GM12878 (cell line): ENCODE measurements at regions not wholly inside any gene's neighbourhood (a gene's known extent, or its start where the extent isn't known, plus 50 kb on each side); places are given as distances from the start of the nearest gene placed in this dataset.

Source experiments
- ATAC-seq: fragments of 200-7000 bp; cut with Tn5 transposase; 3 replicates; pipeline ENCODE4 v1.9.1; 2020; ENCODE audit warnings: mild to moderate bottlenecking, moderate library complexity
- BruUV-seq: library from RNA; stranded (reverse); fragments of 400-500 nt; replicated peaks from 2 replicates; lab custom pipeline; 2021; lab: Mats Ljungman, UMichigan
- CTCF ChIA-PET: fragments of 300-600 bp; sonication (Branson Sonifier 250); formaldehyde crosslinking; extraction: SDS; loops from one replicate; lab custom pipeline; 2021; ENCODE audit warnings: inconsistent platforms; lab: Yijun Ruan, JAX
- POLR2A ChIA-PET: fragments of 350-600 bp; formaldehyde crosslinking; extraction: SDS; loops from one replicate; lab custom pipeline; 2021; ENCODE audit warnings: inconsistent platforms; lab: Charles Lee
- RAD21 ChIA-PET: fragments of 300-600 bp; sonication (Branson Sonifier 250); formaldehyde crosslinking; loops from one replicate; lab custom pipeline; 2023; ENCODE audit warnings: antibody characterized with exemption; ENCODE audit not compliant: unreplicated experiment; lab: Charles Lee
- SMC1A ChIA-PET: fragments of 300-600 bp; sonication (Branson Sonifier 250); formaldehyde crosslinking; loops from one replicate; lab custom pipeline; 2023; ENCODE audit not compliant: unreplicated experiment, uncharacterized antibody; lab: Charles Lee
- DNase-seq: peaks from one replicate; pipeline ENCODE4 v3.0.0-alpha.2; 2011; ENCODE audit warnings: low read depth, low spot score
- FAIRE-seq: peaks from 3 replicates; lab custom pipeline; 2011; peaks lifted over from hg19 to GRCh38; lab: Jason Lieb, UNC
- H2AFZ ChIP-seq: 2 replicates; pipeline ENCODE4 v1.6.0; 2011; ENCODE audit warnings: low read depth, low read length, control low read depth; ENCODE audit not compliant: control insufficient read depth
- H3K27ac ChIP-seq: 2 replicates; pipeline ENCODE4 v1.5.1; 2011; ENCODE audit warnings: control low read depth; ENCODE audit not compliant: control insufficient read depth, insufficient read depth
- H3K27me3 ChIP-seq, 2 experiments: replicated peaks in 1 of 2; 2 replicates each; pipeline versions ENCODE4 v1.6.0 to v1.6.1; 2011; ENCODE audit warnings: low read length in 1 of 2; ENCODE audit not compliant: control insufficient read depth in 2 of 2, insufficient read depth in 2 of 2
- H3K36me3 ChIP-seq, 2 experiments: 2 replicates each; pipeline ENCODE4 v1.5.1; 2011; ENCODE audit warnings: low read length in 1 of 2; ENCODE audit not compliant: control insufficient read depth in 2 of 2, insufficient read depth in 2 of 2
- H3K4me1 ChIP-seq: 2 replicates; pipeline ENCODE4 v1.6.1; 2011; ENCODE audit warnings: mild to moderate bottlenecking, low read length, moderate library complexity, mixed read lengths; ENCODE audit not compliant: control insufficient read depth, insufficient read depth
- H3K4me2 ChIP-seq: 2 replicates; pipeline ENCODE4 v1.6.0; 2011; ENCODE audit warnings: control low read depth; ENCODE audit not compliant: control insufficient read depth, insufficient read depth
- H3K4me3 ChIP-seq: fragments of 200-600 bp; sonication (generic); 2 replicates; pipeline ENCODE4 v1.5.1; 2016
- H3K79me2 ChIP-seq: 2 replicates; pipeline ENCODE4 v1.6.0; 2011; ENCODE audit warnings: low read length; ENCODE audit not compliant: control insufficient read depth, insufficient read depth
- H3K9ac ChIP-seq: 2 replicates; pipeline ENCODE4 v1.8.0; 2011; ENCODE audit warnings: low read length, control low read depth, mixed read lengths; ENCODE audit not compliant: control insufficient read depth, insufficient read depth
- H3K9me3 ChIP-seq: replicated peaks from 3 replicates; pipeline ENCODE4 v1.5.1; 2011; ENCODE audit warnings: mild to moderate bottlenecking, low read length; ENCODE audit not compliant: control insufficient read depth, insufficient read depth
- H4K20me1 ChIP-seq: 2 replicates; pipeline ENCODE4 v1.6.0; 2011; ENCODE audit not compliant: control insufficient read depth, insufficient read depth
- ATF7 ChIP-seq: fragments of 450-650 bp; IDR thresholded peaks from 2 replicates; pipeline ENCODE4 v1.6.1; 2016; ENCODE audit warnings: low read depth, mild to moderate bottlenecking
- CREM ChIP-seq: IDR thresholded peaks from 2 replicates; pipeline ENCODE4 v1.6.1; 2014; ENCODE audit warnings: antibody characterized with exemption, low read depth
- KLF5 ChIP-seq: fragments of 450-650 bp; IDR thresholded peaks from 2 replicates; pipeline ENCODE4 v1.6.1; 2014; ENCODE audit warnings: mild to moderate bottlenecking; ENCODE audit not compliant: partially characterized antibody
- LARP7 ChIP-seq: fragments of 450-650 bp; IDR thresholded peaks from 2 replicates; pipeline ENCODE4 v1.6.1; 2017; ENCODE audit warnings: mild to moderate bottlenecking
- MTA2 ChIP-seq: fragments of 450-650 bp; IDR thresholded peaks from 2 replicates; pipeline ENCODE4 v1.6.1; 2016; ENCODE audit warnings: low read depth, mild to moderate bottlenecking, moderate library complexity
- MTA3 ChIP-seq: IDR thresholded peaks from 2 replicates; pipeline ENCODE4 v1.6.1; 2012; ENCODE audit warnings: low read length, inconsistent platforms, borderline replicate concordance
- NR2C1 ChIP-seq: fragments of 450-650 bp; IDR thresholded peaks from 2 replicates; pipeline ENCODE4 v1.6.1; 2017; ENCODE audit warnings: antibody characterized with exemption, mild to moderate bottlenecking, moderate library complexity
- POLR2AphosphoS5 ChIP-seq: IDR thresholded peaks from 2 replicates; pipeline ENCODE4 v1.6.1; 2011; ENCODE audit warnings: mild to moderate bottlenecking, low read length, inconsistent platforms
- SIX5 ChIP-seq: IDR thresholded peaks from 2 replicates; pipeline ENCODE4 v1.6.1; 2011; ENCODE audit warnings: mild to moderate bottlenecking, low read depth, low read length, moderate library complexity; ENCODE audit not compliant: severe bottlenecking
- SKIL ChIP-seq: fragments of 450-650 bp; IDR thresholded peaks from 2 replicates; pipeline ENCODE4 v1.6.1; 2017; ENCODE audit warnings: mild to moderate bottlenecking, low read depth, inconsistent platforms; ENCODE audit not compliant: poor library complexity, severe bottlenecking
- TARDBP ChIP-seq: IDR thresholded peaks from 2 replicates; pipeline ENCODE4 v1.6.1; 2016; ENCODE audit warnings: borderline replicate concordance
- TCF3 ChIP-seq: IDR thresholded peaks from 2 replicates; pipeline ENCODE4 v1.6.1; 2012; ENCODE audit warnings: low read depth, mild to moderate bottlenecking, low read length, borderline replicate concordance; ENCODE audit not compliant: insufficient read depth
- YY1 ChIP-seq: IDR thresholded peaks from 2 replicates; pipeline ENCODE4 v1.6.1; 2011; ENCODE audit warnings: low read depth, mild to moderate bottlenecking, low read length
- ZBTB11 ChIP-seq: fragments of 450-650 bp; formaldehyde crosslinking; IDR thresholded peaks from 2 replicates; pipeline ENCODE4 v1.5.0; 2022; ENCODE audit warnings: mild to moderate bottlenecking, missing genetic modification characterization
- WGBS: methylation state at CpG from one replicate; pipeline ENCODE4 v1.1.6; 2016; ENCODE audit warnings: low lambda C conversion rate; ENCODE audit not compliant: insufficient replicate concordance, insufficient coverage; ENCODE audit errors: missing lambda C conversion rate; 5-methylcytosine and 5-hydroxymethylcytosine counted together
- in situ Hi-C: fragments of 300-500 bp; cut with MboI; formaldehyde crosslinking; loops from 9 replicates; pipeline ENCODE4 v1.14.3; 2018; ENCODE audit warnings: mixed read lengths
- intact Hi-C: fragments of 100-400 bp; cut with micrococcal nuclease; formaldehyde crosslinking; loops from one replicate; pipeline ENCODE4 v1.14.2; 2022; ENCODE audit not compliant: unreplicated experiment

DNA sequence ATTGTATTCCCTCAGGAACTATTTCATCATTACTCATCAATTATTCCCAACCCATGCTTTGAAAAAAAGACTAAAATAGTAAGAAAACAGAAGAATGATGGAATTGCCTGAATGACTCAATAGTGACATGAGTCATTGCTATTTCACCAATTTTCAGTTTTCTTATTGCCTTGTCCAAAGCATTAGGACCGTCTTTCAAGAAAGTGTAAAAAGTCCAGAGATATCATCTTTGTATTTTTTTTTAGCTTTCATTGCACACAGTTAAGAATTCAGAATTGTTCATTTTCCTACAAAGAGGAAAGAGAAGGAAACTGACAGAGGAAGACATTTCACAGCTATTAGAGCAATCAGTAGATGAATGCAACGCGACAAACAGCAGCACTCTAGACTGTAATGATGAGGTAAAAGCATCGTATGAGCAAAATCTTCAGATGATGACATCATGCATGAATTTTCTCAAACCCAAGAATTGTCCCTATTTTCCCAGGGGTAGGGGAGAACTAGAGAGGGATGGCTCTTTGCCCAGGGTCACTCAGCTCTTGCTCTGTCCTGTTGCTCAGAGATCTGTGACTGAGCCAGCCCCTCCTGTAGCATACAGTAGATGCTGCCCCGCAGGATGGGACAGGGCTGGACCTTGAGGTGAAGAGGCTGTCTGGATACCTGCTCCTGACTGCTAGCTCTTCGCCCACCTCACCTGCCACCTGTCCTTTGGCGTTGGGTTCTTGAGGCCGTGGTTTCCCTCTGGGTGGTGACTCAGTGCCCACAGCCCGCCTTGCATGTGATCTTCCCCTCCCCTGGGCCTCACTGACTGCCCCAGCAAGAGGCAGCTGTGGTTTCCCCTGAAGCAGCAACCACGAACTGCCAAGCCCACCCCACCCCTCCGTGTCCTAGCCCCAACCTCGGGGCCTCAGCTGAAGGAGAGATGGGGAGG, 84.8 kb downstream of the PPCDC start:
- intact Hi-C loops (loop anchor here (1.0 to 2.0 kb wide), 2 partner anchors 65 to 319 kb away; no protein-coding TSS in a partner anchor), in situ Hi-C loops (no loop called here)
- ChIA-PET CTCF (interaction anchor here (1.1 to 2.6 kb wide), 7 partner anchors 10 to 96 kb away, joined by 3 to 10 read pairs (median 5); partner anchors contain the start of gene C15orf39), SMC1A (interaction anchor here (0.7 to 8.5 kb wide), 14 partner anchors 9 to 101 kb away, joined by 3 to 97 read pairs (median 6); partner anchors contain the start of gene C15orf39), POLR2A (interaction anchor here (0.9 to 5.6 kb wide), 11 partner anchors 10 to 93 kb away, joined by 3 to 49 read pairs (median 7); partner anchors contain the start of gene C15orf39), RAD21 (interaction anchor here (0.6 to 6.7 kb wide), 12 partner anchors 7 to 96 kb away, joined by 3 to 52 read pairs (median 12); partner anchors contain the start of gene C15orf39)
- H3K4me2 ChIP-seq, result peak overlapping the region; percentile 75
- peak overlapping the region; percentile 69 for H3K27ac ChIP-seq
- peak overlapping the region; percentile 8; the same call in 1 of the 2 replicates for H2AFZ ChIP-seq
- FAIRE-seq (peak; percentile 35), DNase-seq (peak; percentile 74), ATAC-seq (peak; percentile 59)
- BruUV-seq, result no TSS peak
- no peaks in the 10 kb centered on the region for H3K27me3 ChIP-seq
- H3K36me3 ChIP-seq, result no peaks in the 10 kb centered on the region
- H4K20me1 ChIP-seq, result no peaks in the 10 kb centered on the region
- WGBS, result 16% methylated on average over 12 of the region's 12 CpGs
- H3K9me3 ChIP-seq, result no peaks in the 10 kb centered on the region
- peak overlapping the region; percentile 22; the same call in 1 of the 2 replicates for H3K4me3 ChIP-seq
- H3K79me2 ChIP-seq, result no peaks in the 10 kb centered on the region
- peak overlapping the region; percentile 18 for H3K9ac ChIP-seq
- H3K4me1 ChIP-seq, result peaks cover 81% of the 10 kb centered on the region
- TF ChIP-seq ATF7 (peak; percentile 93), KLF5 (no peak), SIX5 (no peak), TARDBP (no peak), NR2C1 (no peak), SKIL (no peak), ZBTB11 (CRISPR knock-in tag) (no peak), LARP7 (no peak; the same call in 1 of the 2 replicates), TCF3 (peak; percentile 86; the same call in 1 of the 2 replicates), CREM (peak; percentile 84), POLR2AphosphoS5 (no peak), MTA3 (peak; percentile 60), MTA2 (peak; percentile 67; the same call in 1 of the 2 replicates), YY1 (no peak)
